Globus pallidus (tissue), 1 donor: ENCODE measurements at regions not wholly inside any gene's neighbourhood (a gene's known extent, or its start where the extent isn't known, plus 50 kb on each side); places are given as distances from the start of the nearest gene placed in this dataset.
"Not testable (repeated sequence)": the region's sequence is repeated elsewhere in the genome, so short reads cannot be mapped to it uniquely, and the experiment has no call there.

Experiments
- DNase-seq: peaks from one replicate; pipeline ENCODE4 v3.0.0-alpha.2; 2015; ENCODE audit warnings: low spot score

DNA sequence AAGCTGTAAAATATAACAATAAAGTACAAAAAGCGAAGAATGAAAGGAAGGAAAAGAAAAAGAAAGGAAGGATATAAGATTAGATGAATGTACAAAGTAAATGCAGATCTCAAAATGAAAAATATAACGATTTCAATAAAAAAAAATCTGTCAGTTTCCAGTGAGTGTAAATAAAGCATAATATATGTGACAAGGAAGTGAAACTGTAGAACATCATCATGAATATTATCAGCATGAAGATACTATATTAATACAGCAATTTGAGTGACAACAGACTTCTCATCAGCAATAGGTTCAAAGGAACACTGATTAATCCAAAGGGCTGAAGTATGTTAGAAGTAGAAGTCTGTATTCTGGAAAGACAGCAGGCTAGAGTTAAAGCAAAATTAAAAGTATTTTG, 659.5 kb upstream of the MBL2 start:
- DNase-seq, result no peak

- DNase-seq, result no peak
Measured at GRCh38 chr10:53430974-53431373, 658.4 kb upstream of the MBL2 start.

DNA sequence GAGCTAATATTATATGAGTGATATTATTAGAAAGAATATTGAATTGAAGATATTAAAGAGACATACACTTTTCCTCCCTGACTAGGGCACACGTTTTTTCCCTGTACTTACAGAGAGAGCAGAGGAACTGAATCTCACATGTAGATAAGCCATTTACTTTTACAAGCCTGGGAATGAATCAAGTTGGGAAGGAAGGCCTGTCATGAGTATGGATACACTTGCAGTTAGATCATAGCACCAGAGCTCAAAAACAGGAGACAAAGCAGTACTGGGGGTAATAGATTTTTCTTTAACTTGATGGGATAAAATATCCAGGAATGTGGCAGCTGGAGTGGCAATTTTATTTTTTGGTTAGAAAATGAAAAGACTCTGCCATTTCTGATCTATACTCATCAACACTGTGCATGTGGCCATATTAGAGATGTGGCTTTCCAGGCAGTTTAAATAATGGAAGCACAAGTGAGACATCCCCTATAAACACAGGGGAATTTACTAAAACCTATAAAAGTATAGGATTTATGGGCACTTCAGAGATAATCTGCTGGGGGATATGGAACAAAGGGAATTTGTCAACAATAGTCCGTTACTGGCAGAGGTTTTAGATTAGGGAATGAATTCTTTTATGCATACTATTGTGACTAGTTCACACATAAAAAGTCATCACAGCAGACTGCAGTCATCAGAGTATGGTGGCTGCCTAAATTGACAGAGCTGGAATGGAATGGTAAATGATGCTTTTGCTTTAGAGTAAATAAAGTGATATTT, 657.7 kb upstream of the MBL2 start:
- DNase-seq, result no peak

GRCh38 chr10:53422223-53422888, 649.8 kb upstream of the MBL2 start:
- DNase-seq, result no peak

GRCh38 chr10:53412651-53413050, 640.1 kb upstream of the MBL2 start:
- no peak for DNase-seq

DNA sequence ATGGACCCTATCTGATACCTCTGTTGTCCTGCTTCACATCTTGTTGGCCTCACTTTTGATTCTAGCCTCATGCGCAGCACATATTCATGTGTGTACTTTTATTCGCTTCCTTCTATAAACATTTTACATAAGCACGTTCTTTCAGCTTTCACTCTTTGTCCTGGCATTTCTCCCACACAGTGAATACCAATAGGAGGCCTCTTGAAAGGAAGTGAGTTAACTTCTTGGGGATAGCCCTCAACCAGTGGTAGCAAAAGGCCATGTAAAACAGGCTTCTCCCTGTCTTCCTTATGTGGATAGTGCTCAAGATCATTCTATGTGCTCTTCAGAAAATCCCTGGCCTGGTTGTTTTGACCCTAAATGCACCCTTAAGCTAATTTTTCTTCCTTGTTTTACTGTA, 633.9 kb upstream of the MBL2 start:
- DNase-seq, result no peak

GRCh38 chr10:53403688-53404087, 631.1 kb upstream of the MBL2 start:
- DNase-seq, result no peak

- no peak for DNase-seq
Measured at GRCh38 chr10:53402594-53402993, 630.0 kb upstream of the MBL2 start.

- DNase-seq, result no peak
Measured at GRCh38 chr10:53401536-53401935, 629.0 kb upstream of the MBL2 start.

DNA sequence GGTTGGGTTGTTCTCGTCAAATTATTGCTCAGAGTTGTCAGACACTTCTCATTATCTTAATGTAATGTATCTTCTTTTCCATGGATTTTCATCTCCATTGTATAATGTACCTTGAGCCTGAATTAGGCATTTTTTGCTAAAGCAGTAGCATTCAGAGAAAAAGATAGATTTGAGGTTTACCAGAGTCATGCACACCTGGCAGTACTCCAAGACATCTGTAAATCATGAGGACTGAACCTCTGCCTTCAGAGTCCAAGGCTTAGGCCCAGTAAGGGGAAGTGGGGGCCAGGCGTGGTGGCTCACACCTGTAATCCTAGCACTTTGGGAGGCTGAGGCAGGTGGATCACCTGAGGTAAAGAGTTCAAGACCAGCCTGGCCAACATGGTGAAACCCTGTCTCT, 624.3 kb upstream of the MBL2 start:
- no peak for DNase-seq

DNA sequence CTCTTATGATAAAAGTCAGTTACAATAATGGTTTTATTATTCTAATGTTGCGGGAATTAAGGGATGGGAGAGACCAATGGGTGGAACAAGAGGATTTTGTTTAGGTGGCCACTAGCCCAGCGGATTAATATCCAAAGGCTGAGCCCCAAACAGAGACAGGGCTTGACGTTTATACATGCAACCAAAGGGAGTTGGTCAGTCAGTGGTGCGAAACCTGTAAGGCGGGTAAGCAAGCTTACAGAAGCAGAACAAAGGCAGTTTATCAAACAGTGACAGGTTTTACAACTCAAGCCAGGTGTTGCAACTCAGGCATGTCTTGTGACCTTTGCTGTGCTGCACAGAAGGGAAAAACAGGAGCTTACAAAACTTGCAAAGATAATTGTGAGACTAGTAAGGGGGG, 622.9 kb upstream of the MBL2 start:
- DNase-seq, result no peak

DNA sequence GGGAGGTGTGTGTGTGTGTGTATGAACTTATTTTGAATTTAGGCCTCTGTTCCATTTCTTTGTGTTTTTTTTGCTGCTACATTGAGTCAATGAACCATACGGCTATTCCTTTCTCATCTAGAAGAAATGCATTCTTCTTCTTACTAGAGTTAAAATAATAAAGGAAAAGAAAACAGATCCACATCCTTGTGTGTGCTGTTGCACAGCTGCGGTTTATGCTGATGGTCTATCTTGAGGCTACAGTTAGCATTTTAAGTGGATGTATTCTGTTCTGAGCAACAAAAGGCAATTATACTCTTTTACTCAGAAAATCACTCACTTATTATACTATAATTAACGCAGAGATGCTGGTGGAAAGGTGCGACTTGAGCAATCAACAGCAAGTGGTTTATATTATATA, 615.0 kb upstream of the MBL2 start:
- no peak for DNase-seq

GRCh38 chr10:53382543-53382942, 610.0 kb upstream of the MBL2 start:
- no peak for DNase-seq

DNA sequence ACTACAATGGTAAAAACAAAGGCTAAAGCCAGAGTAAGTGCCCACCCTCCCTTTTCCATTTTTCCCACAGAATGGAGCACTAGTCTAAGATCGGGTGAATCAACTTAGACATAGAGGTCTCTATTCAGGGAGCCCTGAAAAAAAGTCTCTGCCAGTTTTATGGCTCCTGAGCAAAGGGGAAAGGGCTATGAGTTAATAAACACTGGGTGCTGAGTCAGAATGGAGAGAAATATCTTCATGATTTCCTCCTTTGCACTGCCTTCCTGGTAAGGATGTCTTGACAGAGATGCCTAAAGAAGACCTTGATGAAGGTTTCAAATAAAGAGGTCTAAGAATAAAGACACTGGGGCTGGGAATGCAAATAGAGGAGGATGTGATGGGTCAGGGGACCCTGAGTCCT, 607.4 kb upstream of the MBL2 start:
- no peak for DNase-seq

- no peak for DNase-seq
Measured at GRCh38 chr10:53370347-53370746, 597.8 kb upstream of the MBL2 start.

GRCh38 chr10:53361936-53362335, 589.4 kb upstream of the MBL2 start:
- no peak for DNase-seq

GRCh38 chr10:53361281-53361680, 588.7 kb upstream of the MBL2 start:
- no peak for DNase-seq

GRCh38 chr10:53358978-53359377, 586.4 kb upstream of the MBL2 start:
- DNase-seq, result not testable (repeated sequence)

- no peak for DNase-seq
Measured at GRCh38 chr10:53358536-53358935, 586.0 kb upstream of the MBL2 start.

DNA sequence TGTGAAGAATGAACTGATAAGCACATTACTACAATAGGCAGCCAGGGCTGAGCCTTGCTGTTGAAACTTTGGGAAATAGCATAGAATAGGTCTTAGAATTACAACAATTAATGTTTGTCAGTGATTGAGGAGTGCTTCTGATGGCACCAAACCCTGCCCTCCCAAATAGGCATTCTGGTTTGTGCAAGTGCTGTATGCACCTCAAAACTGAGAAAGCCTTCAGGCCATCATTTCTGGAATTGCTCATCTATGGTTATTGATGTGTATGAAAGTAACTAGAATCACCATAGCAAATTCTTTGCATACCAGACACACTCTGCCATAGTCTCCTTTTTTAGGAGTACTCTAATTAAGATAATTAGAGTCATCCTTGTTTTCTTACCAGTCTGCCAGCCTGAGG, 585.0 kb upstream of the MBL2 start:
- DNase-seq, result no peak

- DNase-seq, result no peak
Measured at GRCh38 chr10:53356616-53357349, 584.2 kb upstream of the MBL2 start.

GRCh38 chr10:53342531-53342930, 569.9 kb upstream of the MBL2 start:
- DNase-seq, result not testable (repeated sequence)

DNA sequence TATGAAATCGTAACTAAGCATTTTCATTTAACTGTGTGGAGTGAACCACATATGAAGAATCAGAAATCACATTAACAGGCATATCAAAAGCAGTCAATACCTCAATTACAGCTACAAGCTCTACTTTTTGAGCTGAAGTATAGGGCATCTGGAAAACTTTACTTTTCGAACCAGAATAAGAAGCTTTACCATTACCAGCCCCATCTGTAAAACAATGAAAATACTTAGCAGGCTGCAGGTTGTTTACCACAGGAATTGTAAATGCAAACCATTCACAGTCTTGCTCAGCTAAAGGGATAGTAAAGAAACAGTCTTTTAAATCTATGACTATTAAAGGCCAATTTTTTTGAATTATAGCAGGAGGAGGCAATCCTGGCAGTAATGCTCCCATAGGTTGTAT, 565.6 kb upstream of the MBL2 start:
- DNase-seq, result not testable (repeated sequence)
